Mucosa of descending colon (tissue), 3 donors: ENCODE measurements at regions not wholly inside any gene's neighbourhood (a gene's known extent, or its start where the extent isn't known, plus 50 kb on each side); places are given as distances from the start of the nearest gene placed in this dataset.

Experiments used
- ATAC-seq: fragments of 200-7000 bp; cut with Tn5 transposase; one replicate; pipeline ENCODE4 v1.9.1; 2020; ENCODE audit warnings: mild to moderate bottlenecking, moderate library complexity
- DNase-seq, 3 donors: peaks; one replicate each; pipeline ENCODE4 v3.0.0-alpha.2; 2020
- H3K36me3 ChIP-seq: fragments of 200-600 bp; one replicate; pipeline ENCODE4 v1.8.0; 2021; ENCODE audit warnings: low read depth, mild to moderate bottlenecking
- H3K4me1 ChIP-seq: fragments of 200-600 bp; one replicate; pipeline ENCODE4 v1.8.0; 2021; ENCODE audit warnings: low read depth, mild to moderate bottlenecking
- H3K4me3 ChIP-seq: fragments of 200-600 bp; one replicate; pipeline ENCODE4 v1.8.0; 2021; ENCODE audit warnings: mild to moderate bottlenecking
- H3K9me3 ChIP-seq: fragments of 200-600 bp; one replicate; pipeline ENCODE4 v1.8.0; 2021; ENCODE audit warnings: mild to moderate bottlenecking
- intact Hi-C, 2 donors: fragments of 100-400 bp; cut with DNase I in 1 of 2; cut with micrococcal nuclease in 1 of 2; formaldehyde crosslinking; loops; one replicate each; pipeline versions ENCODE4 v1.11.0 to v1.11.1; 2022; cut with DNase I, micrococcal nuclease
- TF ChIP-seq, protein P1 (sequence below): fragments of 200-600 bp; IDR thresholded peaks from one replicate; pipeline ENCODE4 v1.8.0; 2022; ENCODE audit warnings: antibody characterized with exemption, mild to moderate bottlenecking
- donor health status: DM: no; HTN: no; CAD: no; lungs with moderate emphysema.
- donor health status: DM: no; HTN: no; CAD: no.
- donor health status: DM: no; HTN: yes; CAD: no.

DNA sequence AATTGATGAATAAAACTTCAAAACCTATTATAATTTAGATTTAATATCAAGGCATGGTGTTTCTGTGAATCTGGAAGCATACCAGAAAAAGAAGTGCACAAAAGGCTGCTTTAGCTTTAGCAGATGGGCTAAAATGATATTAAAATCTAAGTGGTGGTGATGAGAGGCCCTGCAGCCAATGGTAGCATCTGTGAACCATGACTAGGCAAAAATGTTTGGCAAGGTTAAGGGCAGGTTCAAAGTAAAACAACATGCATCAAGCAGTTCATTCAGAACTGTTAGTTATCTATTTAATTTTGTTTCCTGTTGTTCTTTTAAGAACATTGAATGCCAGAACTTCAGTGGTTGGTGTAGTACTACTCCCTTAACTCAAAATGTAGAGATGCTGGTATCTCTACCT is 1736.9 kb upstream of the CELF4 start:
- Histone ChIP-seq H3K4me1 (no peaks in the 10 kb centered on the region), H3K9me3 (no peaks in the 10 kb centered on the region), H3K36me3 (no peaks in the 10 kb centered on the region), H3K4me3 (no peak overlapping the region)
- intact Hi-C loops, result no loop called here
- no peak for ATAC-seq
- TF ChIP-seq, protein P1, sequence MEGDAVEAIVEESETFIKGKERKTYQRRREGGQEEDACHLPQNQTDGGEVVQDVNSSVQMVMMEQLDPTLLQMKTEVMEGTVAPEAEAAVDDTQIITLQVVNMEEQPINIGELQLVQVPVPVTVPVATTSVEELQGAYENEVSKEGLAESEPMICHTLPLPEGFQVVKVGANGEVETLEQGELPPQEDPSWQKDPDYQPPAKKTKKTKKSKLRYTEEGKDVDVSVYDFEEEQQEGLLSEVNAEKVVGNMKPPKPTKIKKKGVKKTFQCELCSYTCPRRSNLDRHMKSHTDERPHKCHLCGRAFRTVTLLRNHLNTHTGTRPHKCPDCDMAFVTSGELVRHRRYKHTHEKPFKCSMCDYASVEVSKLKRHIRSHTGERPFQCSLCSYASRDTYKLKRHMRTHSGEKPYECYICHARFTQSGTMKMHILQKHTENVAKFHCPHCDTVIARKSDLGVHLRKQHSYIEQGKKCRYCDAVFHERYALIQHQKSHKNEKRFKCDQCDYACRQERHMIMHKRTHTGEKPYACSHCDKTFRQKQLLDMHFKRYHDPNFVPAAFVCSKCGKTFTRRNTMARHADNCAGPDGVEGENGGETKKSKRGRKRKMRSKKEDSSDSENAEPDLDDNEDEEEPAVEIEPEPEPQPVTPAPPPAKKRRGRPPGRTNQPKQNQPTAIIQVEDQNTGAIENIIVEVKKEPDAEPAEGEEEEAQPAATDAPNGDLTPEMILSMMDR, result no peak
- no peak for DNase-seq

GRCh38 chr18:39299152-39299551 is 1733.6 kb upstream of the CELF4 start:
- intact Hi-C loops, result no loop called here
- no peaks in the 10 kb centered on the region for H3K9me3 ChIP-seq
- H3K4me1 ChIP-seq, result no peaks in the 10 kb centered on the region
- H3K36me3 ChIP-seq, result no peaks in the 10 kb centered on the region
- no peak overlapping the region for H3K4me3 ChIP-seq
- TF ChIP-seq, protein P1, result no peak
- DNase-seq, result no peak
- ATAC-seq, result no peak

GRCh38 chr18:39297225-39297624 is 1731.6 kb upstream of the CELF4 start:
- ATAC-seq (no peak), DNase-seq (no peak)

GRCh38 chr18:39296293-39296888 is 1730.8 kb upstream of the CELF4 start:
- DNase-seq (no peak), ATAC-seq (no peak)
- intact Hi-C loops, result no loop called here
- Histone ChIP-seq H3K4me1 (no peaks in the 10 kb centered on the region), H3K9me3 (no peaks in the 10 kb centered on the region), H3K36me3 (no peaks in the 10 kb centered on the region), H3K4me3 (no peak overlapping the region)
- TF ChIP-seq, protein P1, result no peak

More at GRCh38 chr18:39297225-39297624, 1731.6 kb upstream of the CELF4 start:
- TF ChIP-seq, protein P1, result no peak
- H3K36me3 ChIP-seq, result no peaks in the 10 kb centered on the region
- intact Hi-C loops, result no loop called here
- H3K9me3 ChIP-seq, result no peaks in the 10 kb centered on the region
- H3K4me3 ChIP-seq, result no peak overlapping the region
- H3K4me1 ChIP-seq, result no peaks in the 10 kb centered on the region

DNA sequence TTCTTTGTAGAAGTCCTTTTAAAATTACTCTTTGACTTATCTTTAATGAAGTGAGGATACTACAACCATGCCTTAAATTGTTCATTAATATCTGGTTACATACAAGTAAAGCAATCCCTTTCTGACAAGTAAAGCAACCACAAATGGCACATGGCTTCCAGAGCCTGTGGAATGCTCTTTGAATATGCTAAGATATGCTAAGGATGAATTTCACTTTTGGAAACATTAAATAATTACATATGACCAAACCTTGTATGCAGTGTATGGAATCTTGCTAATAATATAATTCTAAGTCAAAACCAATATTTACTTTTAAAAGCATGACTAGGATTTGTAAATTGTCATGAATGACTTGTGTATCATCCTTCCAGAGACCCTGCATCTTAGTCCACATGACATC is 1711.2 kb upstream of the CELF4 start:
- DNase-seq (no peak), ATAC-seq (no peak)
- no peaks in the 10 kb centered on the region for H3K9me3 ChIP-seq
- TF ChIP-seq, protein P1, result no peak
- intact Hi-C loops, result no loop called here
- H3K36me3 ChIP-seq, result no peaks in the 10 kb centered on the region
- H3K4me1 ChIP-seq, result no peaks in the 10 kb centered on the region
- H3K4me3 ChIP-seq, result no peak overlapping the region

DNA sequence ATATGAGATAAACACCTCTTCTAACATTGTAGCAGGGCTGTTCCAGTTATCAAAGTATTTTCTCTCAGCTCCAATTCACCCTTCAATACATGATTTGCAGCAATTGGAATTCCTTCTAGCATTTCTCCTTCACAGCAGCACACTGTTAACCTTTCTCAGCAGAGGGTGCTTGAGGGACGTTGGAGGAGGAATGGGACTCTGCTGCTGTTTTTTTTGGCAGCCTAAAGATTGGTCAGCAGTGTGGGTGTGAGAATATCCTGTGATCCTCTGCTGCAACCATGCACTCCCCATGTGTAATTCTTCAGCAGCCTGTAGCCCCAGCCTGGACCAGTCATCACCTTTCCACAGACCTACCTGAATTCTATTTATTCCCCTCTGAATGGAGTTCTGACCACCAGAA is 1708.9 kb upstream of the CELF4 start:
- DNase-seq (no peak), ATAC-seq (no peak)
- H3K36me3 ChIP-seq, result no peaks in the 10 kb centered on the region
- intact Hi-C loops, result no loop called here
- H3K4me3 ChIP-seq, result no peak overlapping the region
- no peaks in the 10 kb centered on the region for H3K4me1 ChIP-seq
- TF ChIP-seq, protein P1, result no peak
- no peaks in the 10 kb centered on the region for H3K9me3 ChIP-seq
